ENCODE measurements at regions not wholly inside any gene's neighbourhood (a gene's known extent, or its start where the extent isn't known, plus 50 kb on each side); places are given as distances from the start of the nearest gene placed in this dataset.

GRCh38 chrX:81348388-81348787 is 146.5 kb downstream of the SH3BGRL start:
- DNase-seq (ENCODE audit: low read depth, low spot score): no peak
- no peak overlapping the region for H3K4me3 ChIP-seq (ENCODE audit: low read depth, low read length)
- TF ChIP-seq CTCF (IDR thresholded peaks at IDR 0.05; ENCODE audit: insufficient read depth, low read length, missing control alignments): no peak
- ChIA-PET CTCF (no interaction called here), POLR2A (no interaction called here)

DNA sequence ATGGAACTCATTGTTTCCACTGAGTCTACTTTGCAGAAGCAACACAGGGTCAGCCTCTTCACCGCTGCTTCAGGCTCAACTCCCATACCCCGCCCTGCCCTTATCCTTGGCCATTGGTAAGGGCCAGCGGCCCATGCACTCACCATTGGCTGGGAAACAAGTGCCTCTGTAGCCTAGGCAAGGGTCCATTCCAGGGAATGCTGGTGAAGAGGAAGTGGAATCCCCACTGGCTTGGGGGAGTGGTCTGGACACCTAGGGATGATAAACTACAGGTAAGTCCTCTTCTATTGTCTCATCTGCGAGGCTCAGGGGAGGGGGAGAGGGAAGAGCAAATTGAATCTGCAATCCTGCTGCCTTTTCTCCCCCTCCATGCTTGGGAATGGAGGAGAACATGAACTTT is 153.1 kb downstream of the SH3BGRL start:
- ChIA-PET POLR2A (no interaction called here), CTCF (no interaction called here)
- no peak overlapping the region for H3K4me3 ChIP-seq (ENCODE audit: low read depth, low read length)
- no peak for TF ChIP-seq CTCF (IDR thresholded peaks at IDR 0.05; ENCODE audit: insufficient read depth, low read length, missing control alignments)
- DNase-seq (ENCODE audit: low read depth, low spot score): no peak

DNA sequence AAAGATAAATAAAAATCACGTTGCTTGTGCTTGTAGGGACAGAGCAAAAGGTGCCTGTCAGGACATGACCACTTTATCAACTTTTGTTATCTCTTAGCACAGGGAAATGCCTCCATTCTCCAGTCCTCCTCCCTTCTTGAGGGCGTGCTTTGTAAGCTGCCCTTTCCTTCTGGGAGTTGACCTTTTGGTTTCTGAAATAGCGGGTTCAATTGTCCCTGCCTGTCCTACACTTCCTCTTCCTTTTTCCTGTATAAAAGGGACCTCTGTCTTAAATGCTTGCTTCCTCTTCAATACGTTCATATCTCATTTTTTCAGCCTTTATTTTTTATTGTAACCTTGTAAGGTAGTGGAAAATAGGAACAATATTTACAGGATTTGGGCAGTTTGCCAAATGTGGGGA is 153.5 kb downstream of the SH3BGRL start:
- no peak for TF ChIP-seq CTCF (IDR thresholded peaks at IDR 0.05; ENCODE audit: insufficient read depth, low read length, missing control alignments)
- ChIA-PET POLR2A (no interaction called here), CTCF (no interaction called here)
- no peak for DNase-seq (ENCODE audit: low read depth, low spot score)
- no peak overlapping the region for H3K4me3 ChIP-seq (ENCODE audit: low read depth, low read length)

DNA sequence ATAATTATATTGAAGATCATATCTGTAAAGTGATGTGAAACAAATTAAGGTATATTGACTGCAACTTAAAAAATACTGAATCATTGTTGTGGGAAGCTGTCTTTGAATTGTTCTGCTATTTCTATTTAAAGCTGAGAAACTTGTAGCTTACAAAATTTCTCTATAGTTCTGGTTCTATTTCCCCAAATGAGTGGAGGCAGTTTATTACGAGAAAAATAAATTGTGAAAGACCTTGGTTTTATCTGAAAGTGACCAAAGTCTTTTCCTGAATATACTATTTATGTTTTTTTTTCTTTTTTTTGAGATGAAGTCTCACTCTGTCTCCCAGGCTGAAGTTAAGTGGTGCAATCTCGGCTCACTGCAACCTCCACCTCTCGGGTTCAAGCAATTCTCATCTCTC is 165.4 kb downstream of the SH3BGRL start:
- TF ChIP-seq CTCF (IDR thresholded peaks at IDR 0.05; ENCODE audit: insufficient read depth, low read length, missing control alignments): no peak
- DNase-seq (ENCODE audit: low read depth, low spot score): no peak
- H3K4me3 ChIP-seq (ENCODE audit: low read depth, low read length): no peak overlapping the region
- ChIA-PET POLR2A (no interaction called here), CTCF (no interaction called here)

GRCh38 chrX:81377329-81377728 is 175.4 kb downstream of the SH3BGRL start:
- ChIA-PET POLR2A (no interaction called here), CTCF (interaction anchor here (0.7 to 2.5 kb wide), 8 partner anchors 10 to 204 kb away, joined by 3 to 17 read pairs (median 6); partner anchors contain the start of gene HMGN5)
- peak; percentile 24 for TF ChIP-seq CTCF (IDR thresholded peaks at IDR 0.05; ENCODE audit: insufficient read depth, low read length, missing control alignments)
- no peak overlapping the region for H3K4me3 ChIP-seq (ENCODE audit: low read depth, low read length)
- DNase-seq (ENCODE audit: low read depth, low spot score): no peak

- no peak for DNase-seq (ENCODE audit: low read depth, low spot score)
- ChIA-PET CTCF (interaction anchor here (1.3 to 2.5 kb wide), 4 partner anchors 9 to 205 kb away, joined by 4 to 17 read pairs (median 8); no protein-coding TSS in a partner anchor), POLR2A (no interaction called here)
- H3K4me3 ChIP-seq (ENCODE audit: low read depth, low read length): no peak overlapping the region
- TF ChIP-seq CTCF (IDR thresholded peaks at IDR 0.05; ENCODE audit: insufficient read depth, low read length, missing control alignments): no peak
These were observed 176.7 kb downstream of the SH3BGRL start for GRCh38 chrX:81378560-81378959.
